GM13977 (cell line): ENCODE measurements at regions not wholly inside any gene's neighbourhood (a gene's known extent, or its start where the extent isn't known, plus 50 kb on each side); places are given as distances from the start of the nearest gene placed in this dataset.

Experiments used
- DNase-seq: peaks from one replicate; pipeline ENCODE4 v3.0.0; 2012; ENCODE audit warnings: low spot score
- in situ Hi-C: fragments of 300-500 bp; cut with MboI; formaldehyde crosslinking; loops from one replicate; pipeline ENCODE4 v1.12.0; 2022; ENCODE audit warnings: low sequenced_read_pairs, low pct_unique_long_range_greater_than_20kb, mixed read lengths, inconsistent platforms; ENCODE audit not compliant: unreplicated experiment
- TF ChIP-seq, protein P1 (sequence below): IDR thresholded peaks from 2 replicates; pipeline ENCODE4 v1.5.1; 2012; ENCODE audit warnings: mild to moderate bottlenecking, control low read depth; ENCODE audit not compliant: insufficient read depth; ENCODE audit errors: extremely low read depth, missing control alignments

DNA sequence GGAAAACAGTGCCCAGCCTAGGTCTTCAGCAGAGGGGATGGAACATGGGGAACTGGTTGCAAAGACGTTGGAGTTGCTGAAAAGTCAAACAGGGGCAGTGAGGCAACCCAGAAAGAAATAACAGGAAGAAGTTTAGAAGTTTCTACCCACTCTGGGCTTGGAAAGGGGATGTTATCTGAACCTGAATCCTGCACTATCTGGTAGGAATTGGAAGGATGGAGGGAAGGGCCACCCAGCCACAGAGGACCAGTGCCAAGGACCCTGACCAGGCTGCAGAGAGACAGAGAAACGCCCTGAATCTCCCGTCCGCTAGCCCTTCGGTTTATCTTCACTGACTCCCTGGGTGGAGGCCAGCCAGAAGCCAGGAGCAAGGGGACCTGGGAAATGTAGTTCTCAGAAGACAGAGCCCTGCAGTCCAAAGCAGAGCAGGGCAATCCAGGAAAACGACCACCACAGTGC is 217.3 kb upstream of the RREB1 start:
- in situ Hi-C loops = no loop called here
- TF ChIP-seq, protein P1, sequence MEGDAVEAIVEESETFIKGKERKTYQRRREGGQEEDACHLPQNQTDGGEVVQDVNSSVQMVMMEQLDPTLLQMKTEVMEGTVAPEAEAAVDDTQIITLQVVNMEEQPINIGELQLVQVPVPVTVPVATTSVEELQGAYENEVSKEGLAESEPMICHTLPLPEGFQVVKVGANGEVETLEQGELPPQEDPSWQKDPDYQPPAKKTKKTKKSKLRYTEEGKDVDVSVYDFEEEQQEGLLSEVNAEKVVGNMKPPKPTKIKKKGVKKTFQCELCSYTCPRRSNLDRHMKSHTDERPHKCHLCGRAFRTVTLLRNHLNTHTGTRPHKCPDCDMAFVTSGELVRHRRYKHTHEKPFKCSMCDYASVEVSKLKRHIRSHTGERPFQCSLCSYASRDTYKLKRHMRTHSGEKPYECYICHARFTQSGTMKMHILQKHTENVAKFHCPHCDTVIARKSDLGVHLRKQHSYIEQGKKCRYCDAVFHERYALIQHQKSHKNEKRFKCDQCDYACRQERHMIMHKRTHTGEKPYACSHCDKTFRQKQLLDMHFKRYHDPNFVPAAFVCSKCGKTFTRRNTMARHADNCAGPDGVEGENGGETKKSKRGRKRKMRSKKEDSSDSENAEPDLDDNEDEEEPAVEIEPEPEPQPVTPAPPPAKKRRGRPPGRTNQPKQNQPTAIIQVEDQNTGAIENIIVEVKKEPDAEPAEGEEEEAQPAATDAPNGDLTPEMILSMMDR = no peak
- DNase-seq = no peak

DNA sequence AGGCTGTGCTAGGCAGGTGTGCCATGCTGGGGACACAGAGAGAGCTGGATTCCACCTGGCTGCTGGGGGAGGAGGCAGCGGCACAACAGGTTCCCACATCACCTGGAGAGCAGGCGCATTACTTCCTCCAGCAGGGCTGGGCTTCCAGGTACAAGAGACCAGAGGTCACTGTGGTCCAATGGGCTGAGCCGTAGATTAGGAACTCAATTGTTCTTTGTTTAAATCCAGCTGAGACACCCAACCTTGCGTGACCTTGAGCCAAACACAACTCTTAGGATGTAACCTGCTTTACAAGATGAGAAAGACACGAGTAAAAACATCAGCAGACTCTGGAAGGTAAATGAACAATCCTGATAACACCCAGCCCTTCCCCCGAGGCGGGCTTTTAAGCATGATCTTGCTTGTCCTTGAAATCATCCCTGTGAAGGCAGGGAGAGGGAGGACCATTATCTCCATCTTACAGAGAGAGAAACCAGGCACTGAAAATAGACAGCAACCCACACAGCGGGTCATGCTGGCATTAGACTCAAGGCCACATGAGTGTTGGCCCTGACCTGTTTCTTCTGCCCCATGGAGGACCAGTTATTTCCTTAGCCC is 216.5 kb upstream of the RREB1 start:
- in situ Hi-C loops = no loop called here
- no peak for DNase-seq
- TF ChIP-seq, protein P1 = no peak

DNA sequence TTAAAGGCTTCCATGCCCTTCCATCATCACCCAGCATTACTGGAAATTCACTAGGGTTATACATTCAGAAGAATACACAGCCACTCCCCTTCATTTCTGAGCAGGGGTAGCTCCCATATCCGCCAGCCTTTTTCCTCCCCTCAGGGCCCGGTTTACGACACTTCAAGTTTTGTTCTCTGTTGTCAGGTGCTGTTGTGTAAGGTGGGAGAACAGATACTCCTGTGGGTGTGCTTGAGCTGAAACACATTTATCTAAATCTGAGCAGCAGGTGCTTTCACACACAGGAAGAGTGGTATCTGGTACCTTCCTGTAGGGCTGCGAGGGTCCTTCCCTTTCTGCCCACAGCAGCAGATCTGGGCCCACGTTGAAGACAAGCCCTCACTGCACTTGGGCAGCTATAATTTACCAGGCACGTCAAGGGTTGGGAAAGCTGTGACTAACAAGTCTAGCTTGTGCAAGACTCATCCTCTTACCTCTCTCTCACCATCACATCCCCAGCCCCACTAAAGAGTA is 215.8 kb upstream of the RREB1 start:
- no peak for DNase-seq
- in situ Hi-C loops = no loop called here
- TF ChIP-seq, protein P1 = no peak

- TF ChIP-seq, protein P1 = no peak
- no peak for DNase-seq
- in situ Hi-C loops = no loop called here
These were observed 214.8 kb upstream of the RREB1 start for GRCh38 chr6:6892744-6893583.

GRCh38 chr6:6893701-6894100 is 214.1 kb upstream of the RREB1 start:
- in situ Hi-C loops = no loop called here
- DNase-seq = no peak
- TF ChIP-seq, protein P1 = no peak

DNA sequence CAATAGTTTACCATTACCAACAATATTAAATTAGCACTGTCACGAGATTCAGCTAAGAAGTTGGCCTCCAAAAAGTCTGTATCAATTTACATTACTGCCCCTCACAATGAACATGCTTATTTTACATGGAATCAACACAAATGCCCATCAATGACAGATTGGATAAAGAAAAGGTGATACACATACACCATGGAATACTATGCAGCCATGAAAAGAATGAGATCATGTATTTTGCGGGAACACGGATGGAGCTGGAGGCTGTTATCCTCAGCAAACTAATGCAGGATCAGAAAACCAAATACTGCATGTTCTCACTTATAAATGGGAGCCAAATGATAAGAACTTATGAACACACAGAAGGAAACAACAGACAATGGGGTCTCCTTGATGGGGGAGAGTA is 211.8 kb upstream of the RREB1 start:
- in situ Hi-C loops = no loop called here
- DNase-seq = no peak
- TF ChIP-seq, protein P1 = no peak
